MCF 10A (cell line): ENCODE measurements at regions not wholly inside any gene's neighbourhood (a gene's known extent, or its start where the extent isn't known, plus 50 kb on each side); places are given as distances from the start of the nearest gene placed in this dataset.

Source experiments
- BruUV-seq: library from RNA; stranded (reverse); fragments of 400-500 nt; replicated peaks from 2 replicates; lab custom pipeline; 2021; lab: Mats Ljungman, UMichigan
- CTCF ChIA-PET: fragments of 300-600 bp; sonication (Branson Sonifier 250); formaldehyde crosslinking; extraction: SDS; loops from one replicate; lab custom pipeline; 2021; ENCODE audit warnings: antibody characterized with exemption, inconsistent platforms; lab: Yijun Ruan, JAX
- POLR2A ChIA-PET: fragments of 300-600, 350-650 bp; sonication (Branson Sonifier 250); formaldehyde crosslinking; extraction: SDS; loops from one replicate; lab custom pipeline; 2020; ENCODE audit warnings: antibody characterized with exemption, inconsistent platforms; lab: Yijun Ruan, JAX
- DNase-seq: peaks from one replicate; pipeline ENCODE4 v3.0.0-alpha.2; 2018; ENCODE audit not compliant: unreplicated experiment
- H3K27ac Mint-ChIP-seq: one replicate; pipeline ENCODE4 v1.8.0; 2022; ENCODE audit warnings: mild to moderate bottlenecking, low read depth, mixed read lengths; ENCODE audit not compliant: unreplicated experiment
- H3K27me3 Mint-ChIP-seq: one replicate; pipeline ENCODE4 v1.8.0; 2022; ENCODE audit warnings: mixed read lengths; ENCODE audit not compliant: insufficient read depth, unreplicated experiment
- H3K36me3 Mint-ChIP-seq: one replicate; pipeline ENCODE4 v1.8.0; 2022; ENCODE audit warnings: mild to moderate bottlenecking, moderate library complexity, mixed read lengths; ENCODE audit not compliant: insufficient read depth, unreplicated experiment
- H3K4me1 Mint-ChIP-seq: one replicate; pipeline ENCODE4 v1.8.0; 2022; ENCODE audit warnings: mixed read lengths; ENCODE audit not compliant: insufficient read depth, unreplicated experiment
- H3K4me3 Mint-ChIP-seq: one replicate; pipeline ENCODE4 v1.8.0; 2022; ENCODE audit warnings: mild to moderate bottlenecking, moderate library complexity, mixed read lengths; ENCODE audit not compliant: unreplicated experiment
- H3K9me3 Mint-ChIP-seq: one replicate; pipeline ENCODE4 v1.8.0; 2022; ENCODE audit warnings: mixed read lengths; ENCODE audit not compliant: unreplicated experiment
- intact Hi-C: fragments of 100-400 bp; cut with micrococcal nuclease; formaldehyde crosslinking; loops from 2 replicates; pipeline ENCODE4 v1.14.1; 2022
- TF ChIP-seq, protein P1 (sequence below): fragments of 200-600 bp; IDR thresholded peaks from one replicate; pipeline ENCODE4 v1.8.0; 2022; ENCODE audit warnings: antibody characterized with exemption, mild to moderate bottlenecking; ENCODE audit not compliant: unreplicated experiment

DNA sequence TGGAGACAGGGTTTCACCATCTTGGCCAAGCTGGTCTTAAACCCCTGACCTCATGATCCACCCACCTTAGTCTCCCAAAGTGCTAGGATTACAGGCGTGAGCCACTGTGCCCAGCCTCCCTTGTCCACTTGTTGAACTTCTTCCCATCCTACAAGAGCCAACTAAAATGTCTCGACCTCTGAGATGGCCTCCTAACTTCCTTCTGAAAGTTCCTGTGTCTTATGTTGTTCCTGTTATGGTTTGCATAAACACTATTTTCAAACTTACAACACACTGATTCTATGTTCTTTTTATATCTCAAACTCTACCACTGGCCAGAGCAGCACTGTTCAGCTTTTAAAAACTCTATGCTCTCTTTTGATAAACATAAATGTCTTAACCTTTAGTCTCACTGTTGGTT, 63.3 kb upstream of the UGP2 start:
- Mint-ChIP-seq H3K9me3 (no peaks in the 10 kb centered on the region), H3K27me3 (no peaks in the 10 kb centered on the region), H3K4me1 (no peaks in the 10 kb centered on the region), H3K4me3 (no peak overlapping the region), H3K36me3 (no peaks in the 10 kb centered on the region), H3K27ac (no peak overlapping the region)
- BruUV-seq: no TSS peak
- CTCF ChIA-PET: interaction anchor here (0.7 kb wide), 1 partner anchor 13 kb away, joined by 3 read pairs; no protein-coding TSS in a partner anchor
- DNase-seq: no peak
- TF ChIP-seq, protein P1, sequence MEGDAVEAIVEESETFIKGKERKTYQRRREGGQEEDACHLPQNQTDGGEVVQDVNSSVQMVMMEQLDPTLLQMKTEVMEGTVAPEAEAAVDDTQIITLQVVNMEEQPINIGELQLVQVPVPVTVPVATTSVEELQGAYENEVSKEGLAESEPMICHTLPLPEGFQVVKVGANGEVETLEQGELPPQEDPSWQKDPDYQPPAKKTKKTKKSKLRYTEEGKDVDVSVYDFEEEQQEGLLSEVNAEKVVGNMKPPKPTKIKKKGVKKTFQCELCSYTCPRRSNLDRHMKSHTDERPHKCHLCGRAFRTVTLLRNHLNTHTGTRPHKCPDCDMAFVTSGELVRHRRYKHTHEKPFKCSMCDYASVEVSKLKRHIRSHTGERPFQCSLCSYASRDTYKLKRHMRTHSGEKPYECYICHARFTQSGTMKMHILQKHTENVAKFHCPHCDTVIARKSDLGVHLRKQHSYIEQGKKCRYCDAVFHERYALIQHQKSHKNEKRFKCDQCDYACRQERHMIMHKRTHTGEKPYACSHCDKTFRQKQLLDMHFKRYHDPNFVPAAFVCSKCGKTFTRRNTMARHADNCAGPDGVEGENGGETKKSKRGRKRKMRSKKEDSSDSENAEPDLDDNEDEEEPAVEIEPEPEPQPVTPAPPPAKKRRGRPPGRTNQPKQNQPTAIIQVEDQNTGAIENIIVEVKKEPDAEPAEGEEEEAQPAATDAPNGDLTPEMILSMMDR: no peak
- intact Hi-C loops: no loop called here
- POLR2A ChIA-PET: no interaction called here

DNA sequence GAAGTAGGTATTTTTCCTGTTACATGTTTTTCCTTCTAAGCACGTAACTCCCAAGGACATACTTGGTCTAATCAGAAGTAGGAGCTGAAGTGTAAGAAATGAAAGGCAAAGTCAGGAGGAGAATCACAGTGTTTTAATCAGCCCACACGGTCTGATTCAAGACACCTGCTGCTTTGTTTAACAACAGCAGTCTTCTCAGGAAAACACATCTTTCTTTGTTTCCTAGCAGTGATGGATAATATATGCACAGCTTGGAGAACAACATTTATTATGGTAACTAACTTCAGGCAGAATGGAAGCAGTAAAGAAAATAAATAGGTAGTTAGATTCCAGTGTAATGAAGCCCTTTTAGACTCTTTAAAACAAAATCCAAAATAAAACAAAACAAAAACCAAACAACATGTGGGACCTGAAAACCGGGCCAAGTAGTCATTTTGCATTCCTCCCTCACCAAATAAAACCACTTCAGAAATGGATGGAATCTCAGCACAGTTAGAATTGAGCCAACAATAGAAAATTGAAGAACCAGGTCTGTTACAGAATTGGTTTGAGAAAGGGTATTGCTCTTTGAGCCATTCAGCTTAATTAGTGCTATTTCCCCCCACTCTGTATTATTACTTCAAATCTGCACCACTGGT, 61.1 kb upstream of the UGP2 start:
- Mint-ChIP-seq H3K27me3 (no peaks in the 10 kb centered on the region), H3K4me3 (no peak overlapping the region), H3K36me3 (no peaks in the 10 kb centered on the region), H3K9me3 (no peaks in the 10 kb centered on the region), H3K4me1 (no peaks in the 10 kb centered on the region), H3K27ac (no peak overlapping the region)
- no peak for DNase-seq
- BruUV-seq: no TSS peak
- ChIA-PET POLR2A (interaction anchor here (1.1 to 1.7 kb wide), 5 partner anchors 10 to 61 kb away, joined by 3 to 12 read pairs (median 3); partner anchors contain the start of gene UGP2), CTCF (no interaction called here)
- intact Hi-C loops: no loop called here
- TF ChIP-seq, protein P1: no peak

DNA sequence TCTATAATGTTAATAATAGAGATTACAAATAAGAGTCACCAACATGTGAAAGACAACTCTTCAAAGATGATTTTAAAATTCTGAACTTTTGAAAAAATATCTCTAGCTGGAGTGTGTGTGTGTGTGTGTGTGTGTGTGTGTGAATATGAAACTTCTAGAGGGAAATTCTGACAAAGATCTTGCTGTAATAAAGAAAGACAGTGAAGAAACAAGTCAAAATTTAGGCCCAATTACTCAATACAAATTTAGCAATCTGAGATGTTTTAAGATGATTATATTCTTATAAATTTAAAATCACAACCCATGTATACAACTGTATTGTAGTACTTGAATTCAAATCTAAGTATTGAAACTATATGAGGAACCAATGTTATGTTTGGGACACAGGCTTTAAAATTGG, 57.2 kb upstream of the UGP2 start:
- ChIA-PET CTCF (interaction anchor here (1.2 kb wide), 1 partner anchor 16 kb away, joined by 3 read pairs; no protein-coding TSS in a partner anchor), POLR2A (interaction anchor here (0.7 to 12.1 kb wide), 3 partner anchors 17 to 57 kb away, joined by 3 to 149 read pairs (median 19); partner anchors contain the start of gene UGP2)
- BruUV-seq: no TSS peak
- DNase-seq: no peak
- H3K27me3 Mint-ChIP-seq: no peaks in the 10 kb centered on the region
- peak overlapping the region; percentile 1 for H3K27ac Mint-ChIP-seq
- no peak overlapping the region for H3K4me3 Mint-ChIP-seq
- TF ChIP-seq, protein P1: no peak
- intact Hi-C loops: no loop called here
- H3K4me1 Mint-ChIP-seq: peaks cover 9% of the 10 kb centered on the region
- H3K36me3 Mint-ChIP-seq: no peaks in the 10 kb centered on the region
- H3K9me3 Mint-ChIP-seq: no peaks in the 10 kb centered on the region

DNA sequence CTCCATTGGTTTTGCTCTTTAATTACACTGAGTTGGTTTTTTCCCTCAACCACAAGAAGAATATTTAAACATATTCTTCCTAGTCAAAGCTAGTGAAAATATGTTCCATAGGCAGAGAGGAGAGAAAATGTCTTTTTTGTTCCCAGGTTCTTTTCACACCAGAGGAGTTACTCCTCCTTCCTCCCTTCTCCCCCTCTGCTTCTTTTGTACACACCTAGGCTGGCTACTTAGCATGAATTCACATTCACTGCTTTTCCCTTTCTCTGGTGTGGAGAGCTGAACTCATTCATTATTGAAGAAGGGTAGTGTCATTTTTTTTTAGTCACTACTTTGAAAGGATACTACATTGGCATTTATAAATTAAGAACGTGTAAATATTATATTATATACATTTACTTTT, 56.6 kb upstream of the UGP2 start:
- DNase-seq: no peak
- H3K4me3 Mint-ChIP-seq: no peak overlapping the region
- H3K36me3 Mint-ChIP-seq: no peaks in the 10 kb centered on the region
- intact Hi-C loops: no loop called here
- ChIA-PET POLR2A (interaction anchor here (2.0 to 12.1 kb wide), 3 partner anchors 22 to 57 kb away, joined by 4 to 149 read pairs (median 19); partner anchors contain the start of gene UGP2), CTCF (interaction anchor here (1.2 kb wide), 1 partner anchor 16 kb away, joined by 3 read pairs; no protein-coding TSS in a partner anchor)
- H3K9me3 Mint-ChIP-seq: no peaks in the 10 kb centered on the region
- peaks cover 12% of the 10 kb centered on the region for H3K4me1 Mint-ChIP-seq
- no peaks in the 10 kb centered on the region for H3K27me3 Mint-ChIP-seq
- no TSS peak for BruUV-seq
- TF ChIP-seq, protein P1: no peak
- no peak overlapping the region for H3K27ac Mint-ChIP-seq
